Upper lobe of left lung (tissue), 6 donors: ENCODE measurements at regions not wholly inside any gene's neighbourhood (a gene's known extent, or its start where the extent isn't known, plus 50 kb on each side); places are given as distances from the start of the nearest gene placed in this dataset.

Experiments used
- ATAC-seq, 2 donors: fragments of 200-7000 bp; cut with Tn5 transposase; one replicate each; pipeline ENCODE4 v1.9.1; 2022; ENCODE audit warnings: mild to moderate bottlenecking in 2 of 2, moderate library complexity in 2 of 2; ENCODE audit not compliant: low FRiP score in 2 of 2
- DNase-seq, 2 donors: peaks; one replicate each; pipeline ENCODE4 v3.0.0-alpha.2; 2019 to 2020
- H3K27ac ChIP-seq, 4 donors: fragments of 200-600 bp; sonication (generic); one replicate each; pipeline ENCODE4 v1.5.1; 2016 to 2019
- H3K27me3 ChIP-seq, 4 donors: fragments of 200-600 bp; sonication (generic); one replicate each; pipeline ENCODE4 v1.5.1; 2017 to 2019
- H3K36me3 ChIP-seq, 4 donors: fragments of 200-600 bp; sonication (generic); one replicate each; pipeline ENCODE4 v1.5.1; 2016 to 2019
- H3K4me1 ChIP-seq, 4 donors: fragments of 200-600 bp; sonication (generic); one replicate each; pipeline ENCODE4 v1.5.1; 2018 to 2019
- H3K4me3 ChIP-seq, 4 donors: fragments of 200-600 bp; sonication (generic); one replicate each; pipeline ENCODE4 v1.5.1; 2017 to 2019; ENCODE audit warnings: mild to moderate bottlenecking in 2 of 4, moderate library complexity in 1 of 4
- H3K9me3 ChIP-seq, 4 donors: fragments of 200-600 bp; sonication (generic); one replicate each; pipeline ENCODE4 v1.5.1; 2018 to 2019
- EP300 ChIP-seq, 4 donors: sonication (generic); formaldehyde crosslinking; IDR thresholded peaks; one replicate each; pipeline ENCODE4 v1.5.1; 2017; ENCODE audit warnings: antibody characterized with exemption in 4 of 4, control low read depth in 2 of 4
- POLR2A ChIP-seq, 4 donors: fragments of 450-650 bp; IDR thresholded peaks; one replicate each; pipeline ENCODE4 v1.5.1; 2016 to 2017; ENCODE audit warnings: antibody characterized with exemption in 4 of 4, mild to moderate bottlenecking in 2 of 4
- POLR2AphosphoS5 ChIP-seq, 2 donors: sonication (generic); formaldehyde crosslinking; IDR thresholded peaks; one replicate each; pipeline ENCODE4 v1.5.1; 2017; ENCODE audit warnings: antibody characterized with exemption in 2 of 2
- WGBS, 2 donors: methylation state at CpG; one replicate each; pipeline ENCODE4 v1.1.5; 2017 to 2018; 5-methylcytosine and 5-hydroxymethylcytosine counted together
- TF ChIP-seq, protein P1 (sequence below), 6 experiments: fragments of 450-650 bp in 4 of 6; fragments of 200-600 bp in 2 of 6; sonication (generic) in 2 of 6; IDR thresholded peaks; one replicate each; pipeline ENCODE4 v1.5.1; 2016 to 2019; ENCODE audit warnings: antibody characterized with exemption in 6 of 6
- donor health status: DM: no; HTN: no; CAD: no; lungs with moderate emphysema.
- donor health status: DM: no; HTN: yes; CAD: no; lungs with severe emphysema.

DNA sequence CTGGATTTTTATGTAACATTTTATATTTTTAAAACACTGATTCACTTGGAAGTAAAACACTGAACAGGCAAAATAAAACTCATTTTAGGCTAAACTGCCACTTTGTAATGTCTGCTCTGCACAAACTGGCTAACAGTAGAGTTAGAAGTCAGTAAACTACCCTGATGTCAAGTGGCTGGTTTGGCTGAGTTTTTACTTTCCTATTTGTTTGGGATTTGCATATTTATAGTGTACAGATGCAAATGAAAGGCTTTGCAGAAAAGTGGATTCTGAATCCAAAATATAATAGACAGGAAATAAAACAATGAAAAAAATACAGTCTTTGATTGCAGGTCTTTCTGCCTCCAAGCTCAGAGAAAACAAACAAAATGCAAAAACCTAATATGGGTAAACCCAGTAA, 213.1 kb downstream of the CDH26 start:
- H3K27ac ChIP-seq: no peak overlapping the region
- ATAC-seq (no peak), DNase-seq (no peak)
- no peaks in the 10 kb centered on the region for H3K27me3 ChIP-seq
- no peaks in the 10 kb centered on the region for H3K4me1 ChIP-seq
- H3K4me3 ChIP-seq: no peak overlapping the region
- H3K9me3 ChIP-seq: no peaks in the 10 kb centered on the region
- H3K36me3 ChIP-seq: no peaks in the 10 kb centered on the region
- TF ChIP-seq POLR2AphosphoS5 (IDR thresholded peaks at IDR 0.05): no peak
- no peak for TF ChIP-seq POLR2A (IDR thresholded peaks at IDR 0.05)
- TF ChIP-seq EP300 (IDR thresholded peaks at IDR 0.05): no peak
- TF ChIP-seq, protein P1, sequence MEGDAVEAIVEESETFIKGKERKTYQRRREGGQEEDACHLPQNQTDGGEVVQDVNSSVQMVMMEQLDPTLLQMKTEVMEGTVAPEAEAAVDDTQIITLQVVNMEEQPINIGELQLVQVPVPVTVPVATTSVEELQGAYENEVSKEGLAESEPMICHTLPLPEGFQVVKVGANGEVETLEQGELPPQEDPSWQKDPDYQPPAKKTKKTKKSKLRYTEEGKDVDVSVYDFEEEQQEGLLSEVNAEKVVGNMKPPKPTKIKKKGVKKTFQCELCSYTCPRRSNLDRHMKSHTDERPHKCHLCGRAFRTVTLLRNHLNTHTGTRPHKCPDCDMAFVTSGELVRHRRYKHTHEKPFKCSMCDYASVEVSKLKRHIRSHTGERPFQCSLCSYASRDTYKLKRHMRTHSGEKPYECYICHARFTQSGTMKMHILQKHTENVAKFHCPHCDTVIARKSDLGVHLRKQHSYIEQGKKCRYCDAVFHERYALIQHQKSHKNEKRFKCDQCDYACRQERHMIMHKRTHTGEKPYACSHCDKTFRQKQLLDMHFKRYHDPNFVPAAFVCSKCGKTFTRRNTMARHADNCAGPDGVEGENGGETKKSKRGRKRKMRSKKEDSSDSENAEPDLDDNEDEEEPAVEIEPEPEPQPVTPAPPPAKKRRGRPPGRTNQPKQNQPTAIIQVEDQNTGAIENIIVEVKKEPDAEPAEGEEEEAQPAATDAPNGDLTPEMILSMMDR (IDR thresholded peaks at IDR 0.05): no peak

DNA sequence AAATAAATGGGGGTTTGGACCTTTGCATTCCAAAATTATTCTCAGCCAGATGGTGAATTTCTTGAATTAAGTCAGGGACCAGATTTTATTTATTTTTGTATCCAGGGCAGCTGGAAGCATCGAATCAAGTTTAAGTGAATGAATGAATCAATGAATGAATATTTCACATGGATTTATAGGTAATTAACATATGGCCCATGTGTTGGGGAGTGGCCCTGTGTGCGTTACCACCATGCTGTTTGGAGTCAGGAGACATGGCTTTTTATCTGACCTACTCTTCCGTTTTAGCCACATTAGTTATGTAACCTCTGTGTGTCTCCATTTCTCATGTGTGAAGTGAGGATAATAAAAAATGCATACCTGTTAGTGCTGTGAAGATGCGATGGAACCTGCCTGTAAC, 213.5 kb downstream of the CDH26 start:
- ATAC-seq: no peak
- WGBS, 2 donors: 92 to 93% methylated on average over 4 of the region's 4 CpGs

DNA sequence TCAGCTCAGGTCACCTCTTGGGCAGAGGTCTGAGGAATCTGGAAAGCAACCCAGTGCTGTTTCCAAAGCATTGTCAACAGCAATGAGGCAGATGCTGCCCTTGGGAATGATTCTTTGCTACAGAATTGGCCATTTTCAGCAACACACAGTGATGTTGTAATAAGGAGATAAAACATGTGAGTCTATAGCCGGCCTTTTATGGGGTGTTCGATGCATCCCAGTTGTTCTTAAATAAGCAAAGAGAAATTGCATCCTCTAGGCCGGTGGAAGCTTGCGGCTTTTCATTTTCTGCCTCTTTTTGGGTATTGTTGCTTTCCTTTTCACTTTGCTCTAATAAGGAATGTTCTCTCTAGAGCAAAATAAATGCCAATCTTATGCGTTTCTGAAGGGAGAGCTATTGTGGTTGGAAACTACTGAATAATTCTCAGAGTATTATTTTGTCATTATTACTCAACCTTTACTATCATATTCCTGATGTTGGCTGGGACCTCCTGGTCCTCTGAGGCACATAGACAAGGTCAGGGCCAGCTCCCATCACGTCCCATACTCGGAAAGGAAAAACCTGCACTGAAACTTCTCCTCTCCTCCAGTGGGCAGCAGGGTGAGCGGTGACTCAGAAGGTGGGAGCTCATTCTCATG, 214.2 kb downstream of the CDH26 start:
- DNase-seq (no peak), ATAC-seq (no peak)
- H3K4me3 ChIP-seq: no peak overlapping the region
- H3K9me3 ChIP-seq: no peaks in the 10 kb centered on the region
- H3K4me1 ChIP-seq: no peaks in the 10 kb centered on the region
- H3K27me3 ChIP-seq: no peaks in the 10 kb centered on the region
- WGBS, 2 donors: 84 to 86% methylated on average over 8 of the region's 8 CpGs
- H3K36me3 ChIP-seq: no peaks in the 10 kb centered on the region
- TF ChIP-seq POLR2AphosphoS5 (IDR thresholded peaks at IDR 0.05): no peak
- no peak for TF ChIP-seq POLR2A (IDR thresholded peaks at IDR 0.05)
- no peak overlapping the region for H3K27ac ChIP-seq

More for the DNA sequence above, 213.5 kb downstream of the CDH26 start:
- H3K36me3 ChIP-seq: no peaks in the 10 kb centered on the region
- H3K4me3 ChIP-seq: no peak overlapping the region
- no peak for DNase-seq
- H3K27me3 ChIP-seq: no peaks in the 10 kb centered on the region
- H3K27ac ChIP-seq: no peak overlapping the region
- H3K4me1 ChIP-seq: no peaks in the 10 kb centered on the region
- TF ChIP-seq EP300 (IDR thresholded peaks at IDR 0.05): no peak
- no peak for TF ChIP-seq POLR2AphosphoS5 (IDR thresholded peaks at IDR 0.05)
- no peak for TF ChIP-seq POLR2A (IDR thresholded peaks at IDR 0.05)
- TF ChIP-seq, protein P1 (IDR thresholded peaks at IDR 0.05): no peak
- no peaks in the 10 kb centered on the region for H3K9me3 ChIP-seq

DNA sequence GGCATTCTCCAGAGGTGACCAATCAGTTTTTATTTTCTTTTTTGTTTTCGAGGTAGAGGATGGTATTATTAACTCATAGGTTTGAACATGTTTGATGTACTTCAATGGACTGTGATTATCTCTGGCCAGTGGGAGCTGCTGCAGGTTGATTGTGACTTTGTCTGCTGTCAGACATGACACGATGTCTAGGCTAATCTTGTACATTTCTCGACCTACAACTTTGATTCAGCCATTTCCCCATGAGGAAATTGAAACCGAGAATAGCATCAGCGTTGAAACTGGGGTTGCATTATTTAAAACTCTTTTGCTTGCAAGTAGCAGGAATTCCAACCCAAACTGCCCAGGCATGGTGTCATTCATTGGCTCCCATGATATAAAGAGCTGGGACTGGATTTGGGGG, 218.9 kb downstream of the CDH26 start:
- H3K4me1 ChIP-seq: no peaks in the 10 kb centered on the region
- H3K9me3 ChIP-seq: no peaks in the 10 kb centered on the region
- 80 to 81% methylated on average over 5 of the region's 5 CpGs for WGBS, 2 donors
- TF ChIP-seq EP300 (IDR thresholded peaks at IDR 0.05) (no peak), POLR2A (IDR thresholded peaks at IDR 0.05) (no peak), POLR2AphosphoS5 (IDR thresholded peaks at IDR 0.05) (no peak)
- TF ChIP-seq, protein P1 (IDR thresholded peaks at IDR 0.05): no peak
- no peaks in the 10 kb centered on the region for H3K36me3 ChIP-seq
- no peak for DNase-seq
- no peak overlapping the region for H3K4me3 ChIP-seq
- no peak overlapping the region for H3K27ac ChIP-seq
- ATAC-seq: no peak
- no peaks in the 10 kb centered on the region for H3K27me3 ChIP-seq

DNA sequence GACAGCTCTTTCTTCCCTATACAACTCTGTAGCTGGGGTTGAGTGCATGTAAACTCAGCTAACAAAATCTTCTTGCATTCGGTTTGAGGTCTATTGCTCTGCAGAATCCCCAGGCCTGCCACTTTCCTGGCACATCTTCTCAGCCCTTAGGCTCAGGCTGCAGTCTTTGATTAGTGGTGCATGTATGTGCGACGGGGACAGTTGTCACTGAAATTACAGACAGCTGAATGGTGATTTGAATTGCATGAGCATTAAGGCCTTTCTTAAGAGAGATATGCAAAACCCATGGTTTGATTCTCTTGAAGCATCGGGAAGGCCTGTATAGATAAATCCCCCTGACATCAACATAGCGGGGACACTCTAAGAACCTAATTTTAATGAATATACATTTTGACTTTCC, 222.8 kb downstream of the CDH26 start:
- H3K27ac ChIP-seq: no peak overlapping the region

More for the DNA sequence above, 222.8 kb downstream of the CDH26 start:
- no peak overlapping the region for H3K4me3 ChIP-seq
- no peaks in the 10 kb centered on the region for H3K36me3 ChIP-seq
- H3K27me3 ChIP-seq: no peaks in the 10 kb centered on the region
- no peaks in the 10 kb centered on the region for H3K4me1 ChIP-seq
- WGBS, 2 donors: 85 to 89% methylated on average over 5 of the region's 5 CpGs
- DNase-seq: no peak
- TF ChIP-seq, protein P1 (IDR thresholded peaks at IDR 0.05): no peak
- TF ChIP-seq EP300 (IDR thresholded peaks at IDR 0.05) (no peak), POLR2A (IDR thresholded peaks at IDR 0.05) (no peak), POLR2AphosphoS5 (IDR thresholded peaks at IDR 0.05) (no peak)
- no peak for ATAC-seq
- no peaks in the 10 kb centered on the region for H3K9me3 ChIP-seq
